HepG2 (cell line): ENCODE measurements at regions not wholly inside any gene's neighbourhood (a gene's known extent, or its start where the extent isn't known, plus 50 kb on each side); places are given as distances from the start of the nearest gene placed in this dataset.

ENCODE experiments used
- ATAC-seq: fragments of 200-7000 bp; cut with Tn5 transposase; 3 replicates; pipeline ENCODE4 v1.9.1; 2020; ENCODE audit warnings: mild to moderate bottlenecking, moderate library complexity
- BruUV-seq: library from RNA; stranded (reverse); fragments of 400-500 nt; replicated peaks from 2 replicates; lab custom pipeline; 2021; lab: Mats Ljungman, UMichigan
- CTCF ChIA-PET: fragments of 300-600 bp; formaldehyde crosslinking; extraction: SDS; loops from one replicate; lab custom pipeline; 2021; ENCODE audit warnings: low total read pairs, inconsistent platforms, low intra/inter-chr PET ratio; lab: Yijun Ruan, JAX
- POLR2A ChIA-PET: fragments of 350-600 bp; sonication (Branson Sonifier 250); formaldehyde crosslinking; loops from one replicate; lab custom pipeline; 2020; ENCODE audit warnings: antibody characterized with exemption, inconsistent platforms; lab: Yijun Ruan, JAX
- DNase-seq: peaks from one replicate; pipeline ENCODE4 v3.0.0-alpha.2; 2015; ENCODE audit warnings: low spot score
- FAIRE-seq: peaks from 3 replicates; lab custom pipeline; 2011; peaks lifted over from hg19 to GRCh38; lab: Jason Lieb, UNC
- H2AFZ ChIP-seq: one replicate; pipeline ENCODE4 v1.6.1; 2011; ENCODE audit warnings: low read length, inconsistent platforms
- H3K27ac ChIP-seq: fragments of 300-600 bp; 3 replicates; pipeline ENCODE4 v1.8.0; 2011; ENCODE audit warnings: mixed run types, mild to moderate bottlenecking, mixed read lengths, low read length, inconsistent platforms; ENCODE audit not compliant: insufficient read depth; ENCODE audit errors: extremely low read length
- H3K27me3 ChIP-seq, 2 experiments: fragments of 200-600 bp in 1 of 2; 2 replicates in 1 of 2; 3 replicates in 1 of 2; pipeline versions ENCODE4 v1.6.0 to v1.8.0; 2011; ENCODE audit warnings: low read length in 2 of 2, mild to moderate bottlenecking in 2 of 2, moderate library complexity in 2 of 2, inconsistent platforms in 1 of 2; ENCODE audit not compliant: insufficient read depth in 2 of 2, control insufficient read depth in 1 of 2
- H3K36me3 ChIP-seq, 2 experiments: fragments of 200-600 bp in 1 of 2; replicated peaks in 1 of 2; 2 replicates in 1 of 2; 3 replicates in 1 of 2; pipeline versions ENCODE4 v1.5.1 to v1.8.0; 2011; ENCODE audit warnings: low read length in 2 of 2, inconsistent platforms in 1 of 2; ENCODE audit not compliant: insufficient read depth in 2 of 2, control insufficient read depth in 1 of 2
- H3K4me1 ChIP-seq: 2 replicates; pipeline ENCODE4 v1.5.1; 2012; ENCODE audit warnings: low read length, inconsistent platforms; ENCODE audit not compliant: insufficient read depth
- H3K4me2 ChIP-seq: 2 replicates; pipeline ENCODE4 v1.6.0; 2011; ENCODE audit warnings: low read depth, low read length, inconsistent platforms
- H3K4me3 ChIP-seq, 3 experiments: fragments of 200-600 bp in 1 of 3; sonication (generic), shearing (Covaris generic) in 1 of 3; replicated peaks in 1 of 3; 2 replicates each; pipeline ENCODE4 v1.5.1; 2011 to 2016; ENCODE audit warnings: low read length in 3 of 3, inconsistent platforms in 2 of 3, low read depth in 2 of 3, mild to moderate bottlenecking in 2 of 3, control low read depth in 1 of 3, mixed read lengths in 1 of 3; ENCODE audit not compliant: insufficient read depth in 1 of 3
- H3K79me2 ChIP-seq: one replicate; pipeline ENCODE4 v1.6.1; 2011; ENCODE audit warnings: low read length, inconsistent platforms; ENCODE audit not compliant: insufficient read depth
- H3K9ac ChIP-seq: 2 replicates; pipeline ENCODE4 v1.6.0; 2011; ENCODE audit warnings: mild to moderate bottlenecking, low read depth, low read length, inconsistent platforms; ENCODE audit not compliant: insufficient read depth
- H3K9me3 ChIP-seq: 2 replicates; pipeline ENCODE4 v1.5.1; 2012; ENCODE audit warnings: mild to moderate bottlenecking, low read length
- H4K20me1 ChIP-seq: 2 replicates; pipeline ENCODE4 v1.6.0; 2011; ENCODE audit warnings: inconsistent platforms, mild to moderate bottlenecking, low read length, moderate library complexity; ENCODE audit not compliant: insufficient read depth
- ADNP ChIP-seq: sonication (generic); formaldehyde crosslinking; IDR thresholded peaks from 2 replicates; pipeline ENCODE4 v1.4.0; 2020; ENCODE audit warnings: missing genetic modification reagents
- HCFC1 ChIP-seq: fragments of 150-350 bp; IDR thresholded peaks from 2 replicates; pipeline ENCODE4 v1.6.1; 2014; ENCODE audit warnings: low read depth, low read length
- HNRNPH1 ChIP-seq: fragments of 200-400 bp; formaldehyde crosslinking; optimal IDR thresholded peaks from 2 replicates; pipeline ENCODE3; 2017; ENCODE audit warnings: mild to moderate bottlenecking, low read depth, low read length
- MNT ChIP-seq: fragments of 450-650 bp; IDR thresholded peaks from 2 replicates; pipeline ENCODE4 v1.6.1; 2016
- MXD1 ChIP-seq: sonication (generic); formaldehyde crosslinking; IDR thresholded peaks from 2 replicates; pipeline ENCODE4 v1.4.0; 2020; ENCODE audit warnings: mild to moderate bottlenecking, missing genetic modification reagents
- NONO ChIP-seq, 2 experiments: fragments of 450-650 bp in 1 of 2; sonication (generic) in 1 of 2; formaldehyde crosslinking in 1 of 2; IDR thresholded peaks in 1 of 2; conservative IDR thresholded peaks in 1 of 2; 2 replicates each; pipeline versions ENCODE4 v1.6.1 to v1.8.0; 2017 to 2022; ENCODE audit warnings: mild to moderate bottlenecking in 1 of 2, missing genetic modification reagents in 1 of 2, moderate library complexity in 1 of 2
- SIX1 ChIP-seq: sonication (generic); formaldehyde crosslinking; IDR thresholded peaks from 2 replicates; pipeline ENCODE4 v1.4.0; 2020; ENCODE audit warnings: missing genetic modification reagents, borderline replicate concordance
- SIX4 ChIP-seq: sonication (generic); formaldehyde crosslinking; IDR thresholded peaks from 2 replicates; pipeline ENCODE4 v1.4.0; 2020; ENCODE audit warnings: missing genetic modification reagents
- STAG1 ChIP-seq: sonication (generic); formaldehyde crosslinking; IDR thresholded peaks from 2 replicates; pipeline ENCODE4 v1.4.0; 2020; ENCODE audit warnings: missing genetic modification reagents
- ZNF839 ChIP-seq: sonication (generic); formaldehyde crosslinking; IDR thresholded peaks from 2 replicates; pipeline ENCODE4 v1.4.0; 2020; ENCODE audit warnings: missing genetic modification reagents, mild to moderate bottlenecking, borderline replicate concordance
- WGBS: methylation state at CpG from one replicate; pipeline ENCODE4 v1.1.6; 2017; ENCODE audit warnings: low lambda C conversion rate; 5-methylcytosine and 5-hydroxymethylcytosine counted together
- in situ Hi-C: cut with HindIII; loops from 2 replicates; pipeline ENCODE4 v1.10.0; 2017; ENCODE audit warnings: low pct_unique_long_range_greater_than_20kb; ENCODE audit not compliant: extremely low pct_ligation_motif_present
- intact Hi-C: fragments of 100-400 bp; cut with micrococcal nuclease; formaldehyde crosslinking; loops from one replicate; pipeline ENCODE4 v1.10.0; 2022; ENCODE audit not compliant: unreplicated experiment

GRCh38 chr16:10282367-10282766 is 100.1 kb upstream of the GRIN2A start:
- POLR2A ChIA-PET = no interaction called here
- CTCF ChIA-PET = no interaction called here
- no peak for TF ChIP-seq HNRNPH1
- TF ChIP-seq MNT = no peak
- TF ChIP-seq SIX4 (CRISPR knock-in tag) = peak; percentile 92
- no peak for TF ChIP-seq ZNF839 (CRISPR knock-in tag)
- TF ChIP-seq ADNP (CRISPR knock-in tag) = no peak
- no peak for TF ChIP-seq STAG1 (CRISPR knock-in tag)
- TF ChIP-seq SIX1 = peak; percentile 97
- no peak for TF ChIP-seq NONO (IDR thresholded peaks at IDR 0.05)
- TF ChIP-seq NONO (CRISPR knock-in tag; conservative IDR thresholded peaks at IDR 0.05) = no peak
- no peak for TF ChIP-seq HCFC1
- no peak for TF ChIP-seq MXD1 (CRISPR knock-in tag)
- peaks cover 9% of the 10 kb centered on the region; the same call in 1 of the 2 replicates for H3K9me3 ChIP-seq
- H3K27ac ChIP-seq = no peak overlapping the region
- no peak for DNase-seq
- FAIRE-seq = peak; percentile 90
- peaks cover 2 to 3% of the 10 kb centered on the region in 2 experiments; a peak in 2 of 5 replicates for H3K27me3 ChIP-seq
- no TSS peak for BruUV-seq
- H3K9ac ChIP-seq = no peak overlapping the region
- 45% methylated on average over 3 of the region's 3 CpGs for WGBS
- no peaks in the 10 kb centered on the region for H4K20me1 ChIP-seq
- intact Hi-C loops (no loop called here), in situ Hi-C loops (no loop called here)
- H3K4me2 ChIP-seq = no peak overlapping the region
- peak; percentile 67 for ATAC-seq
- no peaks in the 10 kb centered on the region for H3K36me3 ChIP-seq
- H2AFZ ChIP-seq = no peak overlapping the region
- peaks cover 36% of the 10 kb centered on the region for H3K4me1 ChIP-seq
- no peaks in the 10 kb centered on the region for H3K79me2 ChIP-seq
- H3K4me3 ChIP-seq = no peak overlapping the region
